SU-DHL-6 (cell line): ENCODE measurements at regions not wholly inside any gene's neighbourhood (a gene's known extent, or its start where the extent isn't known, plus 50 kb on each side); places are given as distances from the start of the nearest gene placed in this dataset.

Experiments
- H2AFZ ChIP-seq: fragments of 200-600 bp; sonication (generic); 2 replicates; pipeline ENCODE4 v1.6.1; 2014; ENCODE audit warnings: low read depth, mild to moderate bottlenecking, moderate library complexity, mixed read lengths, antibody characterized with exemption, low read length; ENCODE audit not compliant: severe bottlenecking
- H3F3A ChIP-seq: fragments of 200-600 bp; shearing (Covaris generic); 2 replicates; pipeline ENCODE4 v1.6.0; 2016; ENCODE audit warnings: antibody characterized with exemption, mild to moderate bottlenecking; ENCODE audit not compliant: insufficient read depth
- H3K27ac ChIP-seq: fragments of 200-600 bp; sonication (generic); 2 replicates; pipeline ENCODE4 v1.5.1; 2016; ENCODE audit warnings: low read depth, mild to moderate bottlenecking, low read length, moderate library complexity, mixed read lengths
- H3K27me3 ChIP-seq: fragments of 200-600 bp; sonication (generic), shearing (Covaris generic); 2 replicates; pipeline ENCODE4 v1.6.0; 2014; ENCODE audit warnings: mild to moderate bottlenecking, low read length
- H3K36me3 ChIP-seq: fragments of 200-600 bp; sonication (generic); 2 replicates; pipeline ENCODE4 v1.6.1; 2014; ENCODE audit warnings: mild to moderate bottlenecking, low read length, mixed read lengths
- H3K4me2 ChIP-seq: fragments of 300-600, 200-600 bp; shearing (Covaris generic), sonication (generic); 2 replicates; pipeline ENCODE4 v1.6.0; 2014; ENCODE audit warnings: low read length, low read depth, mild to moderate bottlenecking; ENCODE audit not compliant: poor library complexity, severe bottlenecking
- H3K4me3 ChIP-seq: fragments of 200-600 bp; sonication (generic); 2 replicates; pipeline ENCODE4 v1.5.1; 2014; ENCODE audit warnings: antibody characterized with exemption, low read length, mild to moderate bottlenecking, mixed read lengths; ENCODE audit not compliant: insufficient read depth, poor library complexity, severe bottlenecking
- H3K79me2 ChIP-seq: fragments of 200-600 bp; sonication (generic); 2 replicates; pipeline ENCODE4 v1.6.1; 2014; ENCODE audit warnings: mild to moderate bottlenecking, low read length, moderate library complexity; ENCODE audit not compliant: insufficient read depth
- H3K9ac ChIP-seq: fragments of 200-600 bp; sonication (generic); 2 replicates; pipeline ENCODE4 v1.7.0; 2014; ENCODE audit warnings: mild to moderate bottlenecking, low read length
- H3K9me2 ChIP-seq: fragments of 200-600 bp; sonication (generic); replicated peaks from 2 replicates; pipeline ENCODE4 v1.6.1; 2014; ENCODE audit warnings: low read length; ENCODE audit not compliant: insufficient read depth
- H3K9me3 ChIP-seq: fragments of 200-600 bp; sonication (generic); 2 replicates; pipeline ENCODE4 v1.6.1; 2014; ENCODE audit warnings: low read length, mixed read lengths; ENCODE audit not compliant: insufficient read depth
- H4K20me1 ChIP-seq: fragments of 200-600 bp; sonication (generic); 2 replicates; pipeline ENCODE4 v1.6.1; 2014; ENCODE audit warnings: low read depth, mild to moderate bottlenecking, antibody characterized with exemption, low read length, moderate library complexity, mixed read lengths
- EZH2phosphoT487 ChIP-seq: fragments of 200-600 bp; sonication (generic), shearing (Covaris generic); conservative IDR thresholded peaks from 2 replicates; pipeline ENCODE4 v1.6.1; 2018; ENCODE audit warnings: mild to moderate bottlenecking, antibody characterized with exemption, low read length, moderate library complexity, mixed read lengths
- TF ChIP-seq, protein P1 (sequence below): fragments of 200-600 bp; sonication (generic); IDR thresholded peaks from one replicate; pipeline ENCODE4 v1.5.1; 2017; ENCODE audit warnings: antibody characterized with exemption, mild to moderate bottlenecking, low read length, moderate library complexity; ENCODE audit not compliant: insufficient read depth, poor library complexity, severe bottlenecking

DNA sequence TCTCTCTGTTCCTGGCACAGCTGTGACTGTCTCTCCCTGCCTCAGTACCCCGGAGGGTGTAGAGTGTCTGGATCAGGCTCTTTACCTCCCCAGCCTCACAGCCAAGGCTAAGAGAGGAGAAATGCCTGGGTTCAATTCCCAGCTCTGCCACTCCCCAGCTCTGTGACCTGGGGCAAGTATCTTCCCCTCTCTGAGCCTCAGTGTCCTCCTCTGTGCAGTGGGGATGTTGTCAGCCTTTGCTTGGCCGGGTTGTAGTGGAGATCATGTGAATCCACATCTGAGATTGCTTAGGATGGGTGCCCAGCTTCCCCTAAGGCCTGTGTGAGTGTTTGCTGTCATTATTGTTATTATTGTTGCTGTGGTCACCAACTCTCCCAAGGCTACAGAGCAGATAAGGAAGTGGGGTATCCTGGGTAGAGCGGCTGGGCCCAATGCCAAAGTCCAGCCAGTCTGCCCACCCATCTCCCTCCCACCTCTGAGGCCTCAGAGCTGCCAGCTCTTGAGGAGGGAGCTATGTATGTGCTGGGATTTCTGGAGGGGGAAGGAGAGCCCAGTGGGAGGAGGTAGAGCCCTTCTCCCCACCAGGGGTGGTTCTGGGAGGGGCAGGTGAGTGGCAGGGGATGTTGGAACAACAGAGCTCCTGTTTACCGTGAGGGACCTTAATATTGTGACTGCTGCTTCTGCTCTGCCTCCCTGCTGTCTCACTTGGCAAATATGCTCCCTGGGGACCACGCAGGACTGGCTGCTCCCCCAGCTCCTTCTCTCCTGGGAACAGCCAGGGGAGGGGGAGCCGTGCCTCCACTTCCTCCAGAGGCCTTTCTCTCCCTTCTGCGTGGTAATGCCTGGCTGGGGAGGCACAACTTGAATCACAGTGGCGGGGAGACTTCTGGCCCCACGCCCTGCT is 170.5 kb downstream of the RPS24 start:
- Histone ChIP-seq H3F3A (no peaks in the 10 kb centered on the region), H3K27ac (no peak overlapping the region), H3K9me3 (no peaks in the 10 kb centered on the region), H3K4me3 (no peak overlapping the region), H3K27me3 (no peaks in the 10 kb centered on the region), H3K9me2 (no peaks in the 10 kb centered on the region), H4K20me1 (no peaks in the 10 kb centered on the region), H3K79me2 (no peaks in the 10 kb centered on the region), H3K36me3 (no peaks in the 10 kb centered on the region), H3K9ac (no peak overlapping the region), H3K4me2 (no peak overlapping the region), H2AFZ (no peak overlapping the region)
- no peak for TF ChIP-seq EZH2phosphoT487
- TF ChIP-seq, protein P1, sequence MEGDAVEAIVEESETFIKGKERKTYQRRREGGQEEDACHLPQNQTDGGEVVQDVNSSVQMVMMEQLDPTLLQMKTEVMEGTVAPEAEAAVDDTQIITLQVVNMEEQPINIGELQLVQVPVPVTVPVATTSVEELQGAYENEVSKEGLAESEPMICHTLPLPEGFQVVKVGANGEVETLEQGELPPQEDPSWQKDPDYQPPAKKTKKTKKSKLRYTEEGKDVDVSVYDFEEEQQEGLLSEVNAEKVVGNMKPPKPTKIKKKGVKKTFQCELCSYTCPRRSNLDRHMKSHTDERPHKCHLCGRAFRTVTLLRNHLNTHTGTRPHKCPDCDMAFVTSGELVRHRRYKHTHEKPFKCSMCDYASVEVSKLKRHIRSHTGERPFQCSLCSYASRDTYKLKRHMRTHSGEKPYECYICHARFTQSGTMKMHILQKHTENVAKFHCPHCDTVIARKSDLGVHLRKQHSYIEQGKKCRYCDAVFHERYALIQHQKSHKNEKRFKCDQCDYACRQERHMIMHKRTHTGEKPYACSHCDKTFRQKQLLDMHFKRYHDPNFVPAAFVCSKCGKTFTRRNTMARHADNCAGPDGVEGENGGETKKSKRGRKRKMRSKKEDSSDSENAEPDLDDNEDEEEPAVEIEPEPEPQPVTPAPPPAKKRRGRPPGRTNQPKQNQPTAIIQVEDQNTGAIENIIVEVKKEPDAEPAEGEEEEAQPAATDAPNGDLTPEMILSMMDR, result no peak

DNA sequence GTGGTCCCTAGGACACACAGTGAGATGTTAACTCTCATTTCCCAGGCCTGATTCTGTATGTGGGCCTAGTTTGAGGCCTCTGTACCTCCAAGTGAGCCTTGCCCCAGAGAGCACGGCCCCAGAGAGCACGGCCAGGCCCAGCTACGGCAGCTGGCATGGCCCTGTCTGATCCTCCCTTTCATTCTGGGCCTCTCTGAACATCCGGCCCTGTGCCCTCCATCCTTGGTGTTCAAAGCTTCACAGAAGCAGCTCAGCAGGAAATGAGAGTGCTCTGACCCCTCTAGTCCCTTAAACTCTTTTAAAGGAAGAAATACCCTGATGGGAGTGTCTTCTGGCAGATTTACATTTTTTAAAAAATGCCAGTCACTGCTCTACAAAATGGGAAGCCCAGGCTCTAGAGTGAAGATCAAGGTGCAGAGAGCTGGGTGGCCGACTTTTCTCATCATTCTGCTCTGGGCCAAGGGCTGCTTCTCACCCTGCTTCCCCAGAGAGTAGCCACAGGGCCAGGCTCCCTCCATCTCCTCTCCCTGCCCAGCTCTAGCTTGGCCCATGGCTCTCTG is 171.9 kb downstream of the RPS24 start:
- no peaks in the 10 kb centered on the region for H3K79me2 ChIP-seq
- H2AFZ ChIP-seq, result no peak overlapping the region
- H3K9me3 ChIP-seq, result no peaks in the 10 kb centered on the region
- no peaks in the 10 kb centered on the region for H3K36me3 ChIP-seq
- TF ChIP-seq, protein P1, result no peak
- no peak for TF ChIP-seq EZH2phosphoT487
- H3F3A ChIP-seq, result no peaks in the 10 kb centered on the region
- no peaks in the 10 kb centered on the region for H3K27me3 ChIP-seq
- no peaks in the 10 kb centered on the region for H3K9me2 ChIP-seq
- H3K4me2 ChIP-seq, result no peak overlapping the region
- no peak overlapping the region for H3K27ac ChIP-seq
- no peak overlapping the region for H3K9ac ChIP-seq
- H3K4me3 ChIP-seq, result no peak overlapping the region
- no peaks in the 10 kb centered on the region for H4K20me1 ChIP-seq

DNA sequence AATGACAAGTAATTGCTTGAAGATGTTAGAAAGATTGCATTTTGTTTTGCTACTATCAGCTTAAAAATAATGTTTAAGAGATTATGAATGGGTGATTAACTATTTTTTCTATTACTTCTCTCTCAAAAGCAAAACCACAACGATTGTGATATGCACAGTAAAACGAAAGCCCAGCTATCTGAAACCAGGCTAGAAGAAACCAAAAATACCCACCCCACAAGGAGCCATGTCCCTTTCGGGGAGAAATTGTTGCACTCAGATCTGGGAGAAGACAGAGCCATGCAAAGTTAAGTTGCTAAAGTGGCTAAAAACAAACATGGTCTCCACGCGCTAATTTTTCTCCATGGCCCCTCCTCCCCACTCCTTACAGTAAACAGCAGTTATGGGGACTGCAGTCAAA is 173.6 kb downstream of the RPS24 start:
- no peak overlapping the region for H3K4me2 ChIP-seq
- H3K27ac ChIP-seq, result no peak overlapping the region
- H3K79me2 ChIP-seq, result no peaks in the 10 kb centered on the region
- TF ChIP-seq EZH2phosphoT487, result no peak
- TF ChIP-seq, protein P1, result no peak
- no peak overlapping the region for H3K9ac ChIP-seq
- H2AFZ ChIP-seq, result no peak overlapping the region
- H3K36me3 ChIP-seq, result no peaks in the 10 kb centered on the region
- H3K9me2 ChIP-seq, result no peaks in the 10 kb centered on the region
- H4K20me1 ChIP-seq, result no peaks in the 10 kb centered on the region
- no peaks in the 10 kb centered on the region for H3K9me3 ChIP-seq
- H3F3A ChIP-seq, result no peaks in the 10 kb centered on the region
- H3K4me3 ChIP-seq, result no peak overlapping the region
- no peaks in the 10 kb centered on the region for H3K27me3 ChIP-seq
